H9 (cell line): ENCODE measurements at regions not wholly inside any gene's neighbourhood (a gene's known extent, or its start where the extent isn't known, plus 50 kb on each side); places are given as distances from the start of the nearest gene placed in this dataset.

ENCODE experiments used
- DNase-seq: peaks from one replicate; pipeline ENCODE4 v3.0.0-alpha.2; 2017
- H2AFZ ChIP-seq: one replicate; pipeline ENCODE4 v1.6.1; 2013; ENCODE audit warnings: mild to moderate bottlenecking, low read length, control low read depth, moderate library complexity
- H2AK5ac ChIP-seq: 2 replicates; pipeline ENCODE4 v1.6.1; 2013; ENCODE audit warnings: low read length, control low read depth, mixed read lengths; ENCODE audit not compliant: insufficient read length
- H2BK120ac ChIP-seq: one replicate; pipeline ENCODE4 v1.6.1; 2013; ENCODE audit warnings: low read depth, mild to moderate bottlenecking, low read length, control low read depth, inconsistent platforms; ENCODE audit not compliant: poor library complexity, severe bottlenecking
- H2BK12ac ChIP-seq: 2 replicates; pipeline ENCODE4 v1.6.1; 2013; ENCODE audit warnings: low read length, control low read depth, mixed read lengths, low read depth; ENCODE audit not compliant: insufficient read length
- H2BK15ac ChIP-seq: 2 replicates; pipeline ENCODE4 v1.6.1; 2013; ENCODE audit warnings: low read depth, low read length, control low read depth
- H2BK20ac ChIP-seq: one replicate; pipeline ENCODE4 v1.6.1; 2013; ENCODE audit warnings: low read depth, mild to moderate bottlenecking, low read length, control low read depth, inconsistent platforms; ENCODE audit not compliant: poor library complexity, severe bottlenecking
- H2BK5ac ChIP-seq: 2 replicates; pipeline ENCODE4 v1.6.1; 2013; ENCODE audit warnings: low read length, control low read depth, mixed read lengths; ENCODE audit not compliant: insufficient read length
- H3K14ac ChIP-seq: 2 replicates; pipeline ENCODE4 v1.6.1; 2013; ENCODE audit warnings: low read length, control low read depth; ENCODE audit not compliant: insufficient read depth
- H3K18ac ChIP-seq: 2 replicates; pipeline ENCODE4 v1.6.1; 2013; ENCODE audit warnings: low read depth, mild to moderate bottlenecking, mixed read lengths, low read length, control low read depth; ENCODE audit not compliant: insufficient read length
- H3K23ac ChIP-seq: 2 replicates; pipeline ENCODE4 v1.6.1; 2013; ENCODE audit warnings: low read length, control low read depth, mixed read lengths, low read depth; ENCODE audit not compliant: insufficient read length
- H3K23me2 ChIP-seq: 2 replicates; pipeline ENCODE4 v1.6.1; 2013; ENCODE audit warnings: low read depth, mild to moderate bottlenecking, mixed read lengths, low read length, control low read depth; ENCODE audit not compliant: insufficient read length, poor library complexity, severe bottlenecking
- H3K27ac ChIP-seq: 2 replicates; pipeline ENCODE4 v1.5.1; 2013; ENCODE audit warnings: low read length, control low read depth, mixed read lengths, low read depth; ENCODE audit not compliant: insufficient read length
- H3K27me3 ChIP-seq: 2 replicates; pipeline ENCODE4 v1.6.1; 2013; ENCODE audit warnings: low read length, control low read depth, inconsistent platforms; ENCODE audit not compliant: insufficient read depth
- H3K4ac ChIP-seq: 2 replicates; pipeline ENCODE4 v1.6.1; 2013; ENCODE audit warnings: low read depth, mild to moderate bottlenecking, control low read depth, inconsistent platforms, low read length, moderate library complexity
- H3K4me1 ChIP-seq: 2 replicates; pipeline ENCODE4 v1.6.1; 2013; ENCODE audit warnings: low read length, control low read depth, inconsistent platforms; ENCODE audit not compliant: insufficient read depth
- H3K4me2 ChIP-seq: 2 replicates; pipeline ENCODE4 v1.6.1; 2013; ENCODE audit warnings: low read length, control low read depth, mixed read lengths; ENCODE audit not compliant: insufficient read length, insufficient read depth
- H3K56ac ChIP-seq: 2 replicates; pipeline ENCODE4 v1.6.1; 2013; ENCODE audit warnings: low read depth, mild to moderate bottlenecking, mixed read lengths, low read length, control low read depth; ENCODE audit not compliant: insufficient read length
- H3K79me1 ChIP-seq: 2 replicates; pipeline ENCODE4 v1.6.1; 2013; ENCODE audit warnings: low read depth, mild to moderate bottlenecking, moderate library complexity, low read length, control low read depth, inconsistent platforms; ENCODE audit not compliant: insufficient read depth, poor library complexity, severe bottlenecking
- H3K79me2 ChIP-seq: 2 replicates; pipeline ENCODE4 v1.6.1; 2013; ENCODE audit warnings: low read length, control low read depth, inconsistent platforms; ENCODE audit not compliant: insufficient read depth
- H3K9ac ChIP-seq: 2 replicates; pipeline ENCODE4 v1.6.1; 2013; ENCODE audit warnings: low read length, control low read depth, mixed read lengths; ENCODE audit not compliant: insufficient read length; ENCODE audit errors: extremely low read depth
- H3K9me3 ChIP-seq: one replicate; pipeline ENCODE4 v1.6.1; 2013; ENCODE audit warnings: low read depth, low read length, inconsistent platforms; ENCODE audit not compliant: control insufficient read depth
- H3T11ph ChIP-seq: one replicate; pipeline ENCODE4 v1.6.1; 2013; ENCODE audit warnings: mild to moderate bottlenecking, low read length, control low read depth, inconsistent platforms
- H4K20me1 ChIP-seq: one replicate; pipeline ENCODE4 v1.6.1; 2013; ENCODE audit not compliant: control insufficient read depth, insufficient read length, insufficient read depth
- H4K5ac ChIP-seq: 2 replicates; pipeline ENCODE4 v1.6.1; 2013; ENCODE audit warnings: low read depth, mild to moderate bottlenecking, mixed read lengths, low read length, control low read depth; ENCODE audit not compliant: insufficient read length
- H4K8ac ChIP-seq: replicated peaks from 2 replicates; pipeline ENCODE4 v1.6.1; 2013; ENCODE audit warnings: low read length, control low read depth, mixed read lengths, low read depth; ENCODE audit not compliant: insufficient read length
- H4K91ac ChIP-seq: 2 replicates; pipeline ENCODE4 v1.6.1; 2013; ENCODE audit warnings: low read depth, mild to moderate bottlenecking, moderate library complexity, mixed read lengths, low read length, control low read depth; ENCODE audit not compliant: insufficient read length
- H3K27ac Mint-ChIP-seq, 3 experiments: 2 replicates in 2 of 3; 3 replicates in 1 of 3; pipeline ENCODE4 v1.8.0; 2020 to 2021; ENCODE audit warnings: mixed read lengths in 3 of 3, mild to moderate bottlenecking in 1 of 3, moderate library complexity in 1 of 3
- H3K27me3 Mint-ChIP-seq: 2 replicates; pipeline ENCODE4 v1.8.0; 2021; ENCODE audit warnings: low read depth, mild to moderate bottlenecking, moderate library complexity, mixed read lengths
- H3K36me3 Mint-ChIP-seq, 3 experiments: 2 replicates in 2 of 3; 3 replicates in 1 of 3; pipeline ENCODE4 v1.8.0; 2020 to 2021; ENCODE audit warnings: low read depth in 3 of 3, mixed read lengths in 3 of 3; ENCODE audit not compliant: insufficient read depth in 1 of 3
- H3K4me1 Mint-ChIP-seq, 2 experiments: 2 replicates each; pipeline ENCODE4 v1.8.0; 2020; ENCODE audit warnings: mixed read lengths in 2 of 2
- H3K4me3 Mint-ChIP-seq, 2 experiments: 2 replicates in 1 of 2; 3 replicates in 1 of 2; pipeline ENCODE4 v1.8.0; 2020 to 2021; ENCODE audit warnings: mild to moderate bottlenecking in 2 of 2, mixed read lengths in 2 of 2, moderate library complexity in 1 of 2
- H3K9me3 Mint-ChIP-seq, 2 experiments: 2 replicates in 1 of 2; 3 replicates in 1 of 2; pipeline ENCODE4 v1.8.0; 2020; ENCODE audit warnings: mild to moderate bottlenecking in 2 of 2, mixed read lengths in 2 of 2, moderate library complexity in 1 of 2
- CTCF ChIP-seq: fragments of 200-600 bp; sonication (generic); conservative IDR thresholded peaks from 3 replicates; pipeline ENCODE4 v1.8.0; 2021; ENCODE audit warnings: antibody characterized with exemption, mild to moderate bottlenecking
- WGBS: extraction: QIAGEN DNeasy Blood & Tissue Kit; methylation state at CpG from one replicate; pipeline ENCODE4 v1.1.7; 2013; ENCODE audit warnings: missing lambda C conversion rate, low lambda C conversion rate, mixed read lengths; ENCODE audit not compliant: insufficient read length; ENCODE audit errors: extremely low coverage; 5-methylcytosine and 5-hydroxymethylcytosine counted together

GRCh38 chr5:167783145-167783817, 508.2 kb upstream of the WWC1 start:
- Histone ChIP-seq H3K14ac (no peak overlapping the region), H3K79me2 (no peaks in the 10 kb centered on the region), H3K9me3 (no peaks in the 10 kb centered on the region), H2AK5ac (no peak overlapping the region), H4K20me1 (no peaks in the 10 kb centered on the region), H3K23me2 (no peaks in the 10 kb centered on the region), H3K27ac (no peak overlapping the region), H2AFZ (no peak overlapping the region), H2BK20ac (no peak overlapping the region), H3K18ac (no peak overlapping the region), H3K27me3 (no peaks in the 10 kb centered on the region), H2BK12ac (no peak overlapping the region), H4K8ac (no peak overlapping the region), H2BK5ac (no peak overlapping the region), H3T11ph (no peak overlapping the region), H3K4me1 (peaks cover 3% of the 10 kb centered on the region; the same call in 1 of the 2 replicates), H3K23ac (no peak overlapping the region), H4K91ac (no peak overlapping the region), H4K5ac (no peak overlapping the region), H2BK120ac (no peak overlapping the region), H3K9ac (no peak overlapping the region), H3K4ac (no peak overlapping the region), H3K56ac (no peak overlapping the region), H3K4me2 (no peak overlapping the region), H3K79me1 (no peaks in the 10 kb centered on the region), H2BK15ac (no peak overlapping the region)
- H3K27me3 Mint-ChIP-seq = no peaks in the 10 kb centered on the region; the same call in 1 of the 2 replicates
- peaks cover 5 to 9% of the 10 kb centered on the region in 2 experiments for H3K4me1 Mint-ChIP-seq
- no peak for DNase-seq
- H3K9me3 Mint-ChIP-seq = no peaks in the 10 kb centered on the region
- TF ChIP-seq CTCF = no peak
- no CpG with 5 or more reads among the region's 9 CpGs for WGBS
- H3K4me3 Mint-ChIP-seq = no peak overlapping the region
- no peaks in the 10 kb centered on the region for H3K36me3 Mint-ChIP-seq
- peak overlapping the region in 1 of 3 experiments; percentile 80; a peak in 1 of 7 replicates for H3K27ac Mint-ChIP-seq
